ENCODE measurements at regions not wholly inside any gene's neighbourhood (a gene's known extent, or its start where the extent isn't known, plus 50 kb on each side); places are given as distances from the start of the nearest gene placed in this dataset.

DNA sequence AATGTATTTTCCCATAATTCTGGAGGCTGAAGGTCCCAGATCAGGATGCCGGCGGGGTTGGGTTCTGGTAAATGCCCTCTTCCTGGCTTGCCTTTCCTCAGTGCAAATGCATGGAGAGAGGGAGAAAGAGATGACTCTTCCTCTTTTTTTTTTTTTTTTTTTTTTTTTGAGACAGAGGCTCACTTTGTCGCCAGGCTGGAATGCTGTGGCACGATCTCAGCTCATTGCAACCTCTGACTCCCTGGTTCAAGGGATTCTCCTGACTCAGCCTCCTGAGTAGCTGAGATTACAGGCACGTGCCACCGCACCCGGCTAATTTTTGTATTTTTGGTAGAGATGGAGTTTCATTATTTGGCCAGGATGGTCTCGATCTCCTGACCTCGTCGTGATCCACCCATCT lies 300.0 kb upstream of the TAS2R1 start:
- TF ChIP-seq, protein P1, sequence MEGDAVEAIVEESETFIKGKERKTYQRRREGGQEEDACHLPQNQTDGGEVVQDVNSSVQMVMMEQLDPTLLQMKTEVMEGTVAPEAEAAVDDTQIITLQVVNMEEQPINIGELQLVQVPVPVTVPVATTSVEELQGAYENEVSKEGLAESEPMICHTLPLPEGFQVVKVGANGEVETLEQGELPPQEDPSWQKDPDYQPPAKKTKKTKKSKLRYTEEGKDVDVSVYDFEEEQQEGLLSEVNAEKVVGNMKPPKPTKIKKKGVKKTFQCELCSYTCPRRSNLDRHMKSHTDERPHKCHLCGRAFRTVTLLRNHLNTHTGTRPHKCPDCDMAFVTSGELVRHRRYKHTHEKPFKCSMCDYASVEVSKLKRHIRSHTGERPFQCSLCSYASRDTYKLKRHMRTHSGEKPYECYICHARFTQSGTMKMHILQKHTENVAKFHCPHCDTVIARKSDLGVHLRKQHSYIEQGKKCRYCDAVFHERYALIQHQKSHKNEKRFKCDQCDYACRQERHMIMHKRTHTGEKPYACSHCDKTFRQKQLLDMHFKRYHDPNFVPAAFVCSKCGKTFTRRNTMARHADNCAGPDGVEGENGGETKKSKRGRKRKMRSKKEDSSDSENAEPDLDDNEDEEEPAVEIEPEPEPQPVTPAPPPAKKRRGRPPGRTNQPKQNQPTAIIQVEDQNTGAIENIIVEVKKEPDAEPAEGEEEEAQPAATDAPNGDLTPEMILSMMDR (IDR thresholded peaks at IDR 0.05) = no peak
- TF ChIP-seq EZH2 (IDR thresholded peaks at IDR 0.05; ENCODE audit: borderline replicate concordance, insufficient read depth, low read depth, low read length, poor library complexity, severe bottlenecking) = no peak

Measured in B cell (primary cell).